ENCODE measurements at regions not wholly inside any gene's neighbourhood (a gene's known extent, or its start where the extent isn't known, plus 50 kb on each side); places are given as distances from the start of the nearest gene placed in this dataset.

GRCh38 chr2:234821946-234822475, 129.8 kb upstream of the SH3BP4 start:
- no peak for ATAC-seq
- TF ChIP-seq TCF4 (CRISPR knock-in tag; IDR thresholded peaks at IDR 0.05; ENCODE audit: borderline replicate concordance), result no peak
- peak; percentile 55 for TF ChIP-seq ISL1 (CRISPR knock-in tag; IDR thresholded peaks at IDR 0.05)

GRCh38 chr2:234818937-234819336, 132.9 kb upstream of the SH3BP4 start:
- TF ChIP-seq ISL1 (CRISPR knock-in tag; IDR thresholded peaks at IDR 0.05), result no peak
- TF ChIP-seq, protein P1, sequence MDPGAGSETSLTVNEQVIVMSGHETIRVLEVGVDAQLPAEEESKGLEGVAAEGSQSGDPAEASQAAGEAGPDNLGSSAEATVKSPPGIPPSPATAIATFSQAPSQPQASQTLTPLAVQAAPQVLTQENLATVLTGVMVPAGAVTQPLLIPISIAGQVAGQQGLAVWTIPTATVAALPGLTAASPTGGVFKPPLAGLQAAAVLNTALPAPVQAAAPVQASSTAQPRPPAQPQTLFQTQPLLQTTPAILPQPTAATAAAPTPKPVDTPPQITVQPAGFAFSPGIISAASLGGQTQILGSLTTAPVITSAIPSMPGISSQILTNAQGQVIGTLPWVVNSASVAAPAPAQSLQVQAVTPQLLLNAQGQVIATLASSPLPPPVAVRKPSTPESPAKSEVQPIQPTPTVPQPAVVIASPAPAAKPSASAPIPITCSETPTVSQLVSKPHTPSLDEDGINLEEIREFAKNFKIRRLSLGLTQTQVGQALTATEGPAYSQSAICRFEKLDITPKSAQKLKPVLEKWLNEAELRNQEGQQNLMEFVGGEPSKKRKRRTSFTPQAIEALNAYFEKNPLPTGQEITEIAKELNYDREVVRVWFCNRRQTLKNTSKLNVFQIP (CRISPR knock-in tag; IDR thresholded peaks at IDR 0.05; ENCODE audit: borderline replicate concordance, low read depth), result no peak
- TF ChIP-seq ARNTL (CRISPR knock-in tag; IDR thresholded peaks at IDR 0.05; ENCODE audit: borderline replicate concordance, low read depth), result no peak
- ATAC-seq, result peak; percentile 64; the same call in 2 of the 3 replicates

DNA sequence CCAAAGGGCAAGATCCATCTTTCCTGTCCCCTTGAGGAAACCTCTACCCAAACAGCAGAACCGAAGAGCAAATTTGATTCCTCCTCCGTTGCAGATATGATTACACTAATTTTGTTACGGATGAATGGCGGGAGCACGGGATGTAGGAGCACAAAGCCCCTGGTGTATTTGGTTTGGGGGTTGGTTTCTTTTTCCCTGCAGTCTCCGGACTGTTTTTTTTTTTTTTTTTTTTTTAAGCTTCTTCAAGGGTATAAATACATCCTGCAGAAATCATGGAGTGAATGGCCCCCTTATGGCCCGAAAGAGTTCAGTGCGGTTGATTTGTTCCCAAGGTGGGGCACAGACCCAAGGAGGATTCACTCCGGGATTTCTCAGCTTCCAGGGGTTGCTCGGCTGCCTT, 135.3 kb upstream of the SH3BP4 start:
- TF ChIP-seq ZC3H10 (CRISPR knock-in tag; IDR thresholded peaks at IDR 0.05) (no peak), ARNTL (CRISPR knock-in tag; IDR thresholded peaks at IDR 0.05; ENCODE audit: borderline replicate concordance, low read depth) (no peak), SNAI2 (CRISPR knock-in tag; IDR thresholded peaks at IDR 0.05) (no peak), TCF4 (CRISPR knock-in tag; IDR thresholded peaks at IDR 0.05; ENCODE audit: borderline replicate concordance) (no peak), RARB (CRISPR knock-in tag; IDR thresholded peaks at IDR 0.05) (no peak), PPARA (CRISPR knock-in tag; IDR thresholded peaks at IDR 0.05; ENCODE audit: borderline replicate concordance) (no peak), ISL1 (CRISPR knock-in tag; IDR thresholded peaks at IDR 0.05) (no peak), ZNF70 (CRISPR knock-in tag; IDR thresholded peaks at IDR 0.05) (no peak), ZNF565 (CRISPR knock-in tag; conservative IDR thresholded peaks at IDR 0.05; ENCODE audit: low read depth) (no peak), GLIS3 (CRISPR knock-in tag; IDR thresholded peaks at IDR 0.05) (no peak), CSDC2 (CRISPR knock-in tag; IDR thresholded peaks at IDR 0.05) (no peak), BACH2 (CRISPR knock-in tag; IDR thresholded peaks at IDR 0.05; ENCODE audit: borderline replicate concordance) (no peak), CSRNP3 (CRISPR knock-in tag; IDR thresholded peaks at IDR 0.05) (no peak), ZNF8 (CRISPR knock-in tag; IDR thresholded peaks at IDR 0.05) (no peak), ZFP3 (CRISPR knock-in tag; IDR thresholded peaks at IDR 0.05) (no peak), ZFP30 (CRISPR knock-in tag; IDR thresholded peaks at IDR 0.05) (no peak), TSHZ2 (CRISPR knock-in tag; IDR thresholded peaks at IDR 0.05) (no peak), TOX (CRISPR knock-in tag; IDR thresholded peaks at IDR 0.05; ENCODE audit: borderline replicate concordance) (no peak)
- TF ChIP-seq, protein P1 (CRISPR knock-in tag; IDR thresholded peaks at IDR 0.05; ENCODE audit: borderline replicate concordance, low read depth), result no peak
- TF ChIP-seq, protein P2, sequence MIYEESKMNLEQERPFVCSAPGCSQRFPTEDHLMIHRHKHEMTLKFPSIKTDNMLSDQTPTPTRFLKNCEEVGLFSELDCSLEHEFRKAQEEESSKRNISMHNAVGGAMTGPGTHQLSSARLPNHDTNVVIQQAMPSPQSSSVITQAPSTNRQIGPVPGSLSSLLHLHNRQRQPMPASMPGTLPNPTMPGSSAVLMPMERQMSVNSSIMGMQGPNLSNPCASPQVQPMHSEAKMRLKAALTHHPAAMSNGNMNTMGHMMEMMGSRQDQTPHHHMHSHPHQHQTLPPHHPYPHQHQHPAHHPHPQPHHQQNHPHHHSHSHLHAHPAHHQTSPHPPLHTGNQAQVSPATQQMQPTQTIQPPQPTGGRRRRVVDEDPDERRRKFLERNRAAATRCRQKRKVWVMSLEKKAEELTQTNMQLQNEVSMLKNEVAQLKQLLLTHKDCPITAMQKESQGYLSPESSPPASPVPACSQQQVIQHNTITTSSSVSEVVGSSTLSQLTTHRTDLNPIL (CRISPR knock-in tag; IDR thresholded peaks at IDR 0.05; ENCODE audit: low read depth), result no peak
- ATAC-seq, result no peak

DNA sequence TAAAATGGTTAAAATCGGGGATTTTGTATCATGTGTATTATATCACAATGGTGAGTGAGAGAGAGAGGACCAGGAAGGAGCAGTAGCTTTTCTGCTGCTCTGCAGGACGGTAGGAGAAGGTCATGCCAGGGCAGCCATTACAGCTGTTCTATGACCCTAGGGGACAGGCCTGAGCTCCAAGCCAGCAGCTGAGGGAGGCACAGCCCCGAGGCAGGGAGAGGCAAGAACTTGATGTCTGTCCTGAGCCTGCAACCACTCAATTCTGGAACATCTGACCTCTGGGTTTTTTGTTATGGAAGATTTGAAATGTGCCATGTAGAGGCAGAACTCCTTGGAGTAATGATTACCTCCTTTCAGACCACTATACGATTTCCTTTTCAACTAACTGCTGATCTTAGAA, 135.8 kb upstream of the SH3BP4 start:
- ATAC-seq, result no peak
- TF ChIP-seq CSDC2 (CRISPR knock-in tag; IDR thresholded peaks at IDR 0.05), result no peak
- no peak for TF ChIP-seq ISL1 (CRISPR knock-in tag; IDR thresholded peaks at IDR 0.05)
- TF ChIP-seq ZFP30 (CRISPR knock-in tag; IDR thresholded peaks at IDR 0.05), result no peak
- no peak for TF ChIP-seq RARB (CRISPR knock-in tag; IDR thresholded peaks at IDR 0.05)
- no peak for TF ChIP-seq CSRNP3 (CRISPR knock-in tag; IDR thresholded peaks at IDR 0.05)
- no peak for TF ChIP-seq PPARA (CRISPR knock-in tag; IDR thresholded peaks at IDR 0.05; ENCODE audit: borderline replicate concordance)
- TF ChIP-seq SNAI2 (CRISPR knock-in tag; IDR thresholded peaks at IDR 0.05), result no peak
- TF ChIP-seq, protein P2 (CRISPR knock-in tag; IDR thresholded peaks at IDR 0.05; ENCODE audit: low read depth), result no peak
- no peak for TF ChIP-seq TSHZ2 (CRISPR knock-in tag; IDR thresholded peaks at IDR 0.05)

Data from SK-N-SH treated with all-trans-retinoic acid at 6 μM for 48 hours (cell line).